ENCODE measurements at regions not wholly inside any gene's neighbourhood (a gene's known extent, or its start where the extent isn't known, plus 50 kb on each side); places are given as distances from the start of the nearest gene placed in this dataset.

- TF ChIP-seq CTCF (IDR thresholded peaks at IDR 0.05; ENCODE audit: insufficient read depth, low read length, poor library complexity, severe bottlenecking) (no peak), EZH2phosphoT487 (conservative IDR thresholded peaks at IDR 0.05; ENCODE audit: low read length) (no peak)
Observed at GRCh38 chr13:47117268-47117667, 220.4 kb upstream of the HTR2A start.
